IPS DF 4.7 (cell line): ENCODE measurements at regions not wholly inside any gene's neighbourhood (a gene's known extent, or its start where the extent isn't known, plus 50 kb on each side); places are given as distances from the start of the nearest gene placed in this dataset.

Experiments
- DNase-seq: peaks from one replicate; pipeline ENCODE4 v3.0.0-alpha.2; 2013; ENCODE audit warnings: low spot score; ENCODE audit errors: extremely low read depth

GRCh38 chr18:22613788-22614187 lies 196.1 kb upstream of the CTAGE1 start:
- DNase-seq: no peak

GRCh38 chr18:22623513-22623912 lies 205.8 kb upstream of the CTAGE1 start:
- no peak for DNase-seq

GRCh38 chr18:22624176-22624575 lies 206.5 kb upstream of the CTAGE1 start:
- no peak for DNase-seq

GRCh38 chr18:22625406-22625805 lies 207.7 kb upstream of the CTAGE1 start:
- DNase-seq: no peak

GRCh38 chr18:22626771-22627170 lies 209.1 kb upstream of the CTAGE1 start:
- DNase-seq: no peak

GRCh38 chr18:22627506-22627905 lies 209.8 kb upstream of the CTAGE1 start:
- no peak for DNase-seq

- DNase-seq: no peak
Measured at GRCh38 chr18:22628795-22629510, 211.2 kb upstream of the CTAGE1 start.

- no peak for DNase-seq
Measured at GRCh38 chr18:22630980-22631379, 213.3 kb upstream of the CTAGE1 start.

GRCh38 chr18:22632191-22632590 lies 214.5 kb upstream of the CTAGE1 start:
- no peak for DNase-seq

GRCh38 chr18:22634464-22634863 lies 216.7 kb upstream of the CTAGE1 start:
- no peak for DNase-seq

GRCh38 chr18:22637787-22638186 lies 220.1 kb upstream of the CTAGE1 start:
- DNase-seq: no peak

- DNase-seq: no peak
Measured at GRCh38 chr18:22639026-22639463, 221.3 kb upstream of the CTAGE1 start.

GRCh38 chr18:22639561-22639960 lies 221.8 kb upstream of the CTAGE1 start:
- DNase-seq: no peak

GRCh38 chr18:22640281-22640842 lies 222.6 kb upstream of the CTAGE1 start:
- no peak for DNase-seq

GRCh38 chr18:22641958-22642357 lies 224.2 kb upstream of the CTAGE1 start:
- DNase-seq: no peak

- DNase-seq: no peak
Measured at GRCh38 chr18:22643731-22644130, 226.0 kb upstream of the CTAGE1 start.

GRCh38 chr18:22650247-22650646 lies 232.5 kb upstream of the CTAGE1 start:
- DNase-seq: no peak

- DNase-seq: no peak
Measured at GRCh38 chr18:22657619-22658018, 239.9 kb upstream of the CTAGE1 start.

- DNase-seq: no peak
Measured at GRCh38 chr18:22658318-22658717, 240.6 kb upstream of the CTAGE1 start.

GRCh38 chr18:22663378-22663777 lies 245.7 kb upstream of the CTAGE1 start:
- DNase-seq: no peak

- no peak for DNase-seq
Measured at GRCh38 chr18:22666411-22666940, 248.8 kb upstream of the CTAGE1 start.

- no peak for DNase-seq
Measured at GRCh38 chr18:22667156-22667555, 249.4 kb upstream of the CTAGE1 start.
